Liver (tissue), 8 donors: ENCODE measurements at regions not wholly inside any gene's neighbourhood (a gene's known extent, or its start where the extent isn't known, plus 50 kb on each side); places are given as distances from the start of the nearest gene placed in this dataset.

Experiments
- DNase-seq: peaks from one replicate; pipeline ENCODE4 v3.0.0-alpha.2; 2017; ENCODE audit warnings: low spot score
- H3K27ac ChIP-seq, 2 donors: one replicate each; pipeline ENCODE4 v1.7.0; 2013; ENCODE audit warnings: inconsistent platforms in 2 of 2, low read length in 2 of 2, control low read depth in 1 of 2, low read depth in 1 of 2, mild to moderate bottlenecking in 1 of 2
- H3K27me3 ChIP-seq, 4 donors: one replicate each; pipeline versions ENCODE4 v1.6.1 to v1.7.0; 2013; ENCODE audit warnings: low read length in 3 of 4, inconsistent platforms in 1 of 4, mild to moderate bottlenecking in 1 of 4, moderate library complexity in 1 of 4; ENCODE audit not compliant: control insufficient read depth in 4 of 4, insufficient read depth in 4 of 4
- H3K36me3 ChIP-seq, 4 donors: one replicate each; pipeline versions ENCODE4 v1.6.1 to v1.7.0; 2013; ENCODE audit warnings: low read length in 3 of 4, mild to moderate bottlenecking in 3 of 4, low read depth in 1 of 4, moderate library complexity in 1 of 4; ENCODE audit not compliant: control insufficient read depth in 4 of 4, insufficient read depth in 3 of 4
- H3K4me1 ChIP-seq, 4 donors: one replicate each; pipeline versions ENCODE4 v1.6.1 to v1.7.0; 2013; ENCODE audit warnings: low read length in 3 of 4, mild to moderate bottlenecking in 3 of 4, moderate library complexity in 1 of 4; ENCODE audit not compliant: control insufficient read depth in 4 of 4, insufficient read depth in 4 of 4
- H3K4me3 ChIP-seq, 3 donors: one replicate each; pipeline versions ENCODE4 v1.6.1 to v1.7.0; 2013; ENCODE audit warnings: low read length in 3 of 3, control low read depth in 1 of 3, low read depth in 1 of 3, mild to moderate bottlenecking in 1 of 3
- H3K9ac ChIP-seq, 2 donors: one replicate each; pipeline ENCODE4 v1.7.0; 2013; ENCODE audit warnings: low read length in 2 of 2, mild to moderate bottlenecking in 2 of 2, moderate library complexity in 2 of 2, control low read depth in 1 of 2, low read depth in 1 of 2
- H3K9me3 ChIP-seq, 4 donors: one replicate each; pipeline versions ENCODE4 v1.6.1 to v1.7.0; 2013; ENCODE audit warnings: low read length in 3 of 4; ENCODE audit not compliant: control insufficient read depth in 4 of 4
- EGR1 ChIP-seq, 2 donors: IDR thresholded peaks; 2 replicates each; pipeline ENCODE4 v1.6.1; 2016 to 2018; ENCODE audit warnings: antibody characterized with exemption in 2 of 2, low read depth in 2 of 2
- FOXA1 ChIP-seq: IDR thresholded peaks from 2 replicates; pipeline ENCODE4 v1.6.1; 2016; ENCODE audit warnings: antibody characterized with exemption
- GABPA ChIP-seq, 2 donors: IDR thresholded peaks in 1 of 2; conservative IDR thresholded peaks in 1 of 2; 2 replicates each; pipeline ENCODE4 v1.6.1; 2016; ENCODE audit warnings: antibody characterized with exemption in 2 of 2, mild to moderate bottlenecking in 1 of 2, moderate library complexity in 1 of 2
- JUND ChIP-seq, 2 donors: IDR thresholded peaks; 2 replicates each; pipeline ENCODE4 v1.6.1; 2016; ENCODE audit warnings: antibody characterized with exemption in 2 of 2
- NR2F2 ChIP-seq: IDR thresholded peaks from 2 replicates; pipeline ENCODE4 v1.6.1; 2016; ENCODE audit warnings: antibody characterized with exemption
- RAD21 ChIP-seq, 2 donors: IDR thresholded peaks; 2 replicates each; pipeline ENCODE4 v1.6.1; 2016; ENCODE audit warnings: antibody characterized with exemption in 2 of 2, mild to moderate bottlenecking in 2 of 2
- RXRA ChIP-seq, 2 donors: IDR thresholded peaks; 2 replicates each; pipeline ENCODE4 v1.6.1; 2017 to 2018; ENCODE audit warnings: antibody characterized with exemption in 2 of 2, mild to moderate bottlenecking in 1 of 2
- SP1 ChIP-seq: IDR thresholded peaks from 2 replicates; pipeline ENCODE4 v1.6.1; 2018; ENCODE audit warnings: antibody characterized with exemption, mild to moderate bottlenecking
- YY1 ChIP-seq: IDR thresholded peaks from 2 replicates; pipeline ENCODE4 v1.6.1; 2016; ENCODE audit warnings: antibody characterized with exemption, mild to moderate bottlenecking
- WGBS: extraction: QIAGEN DNeasy Blood & Tissue Kit; methylation state at CpG from one replicate; pipeline ENCODE4 v1.1.7; 2013; 5-methylcytosine and 5-hydroxymethylcytosine counted together
- TF ChIP-seq, protein P1 (sequence below): IDR thresholded peaks from 2 replicates; pipeline ENCODE4 v1.6.1; 2016; ENCODE audit warnings: antibody characterized with exemption
- TF ChIP-seq, protein P2 (sequence below): IDR thresholded peaks from 2 replicates; pipeline ENCODE4 v1.6.1; 2016; ENCODE audit warnings: antibody characterized with exemption
- TF ChIP-seq, protein P3 (sequence below): IDR thresholded peaks from 2 replicates; pipeline ENCODE4 v1.6.1; 2016; ENCODE audit warnings: antibody characterized with exemption, mild to moderate bottlenecking
- TF ChIP-seq, protein P4 (sequence below): fragments of 150-350 bp; IDR thresholded peaks from 2 replicates; pipeline ENCODE4 v1.5.1; 2017; ENCODE audit warnings: improper control_type of control experiment, low read depth, low read length; ENCODE audit not compliant: missing input control
- donor health status: healthy.
- donor health status: healthy.
- donor health status: healthy.
- donor health status: healthy.
- donor health status: healthy.

DNA sequence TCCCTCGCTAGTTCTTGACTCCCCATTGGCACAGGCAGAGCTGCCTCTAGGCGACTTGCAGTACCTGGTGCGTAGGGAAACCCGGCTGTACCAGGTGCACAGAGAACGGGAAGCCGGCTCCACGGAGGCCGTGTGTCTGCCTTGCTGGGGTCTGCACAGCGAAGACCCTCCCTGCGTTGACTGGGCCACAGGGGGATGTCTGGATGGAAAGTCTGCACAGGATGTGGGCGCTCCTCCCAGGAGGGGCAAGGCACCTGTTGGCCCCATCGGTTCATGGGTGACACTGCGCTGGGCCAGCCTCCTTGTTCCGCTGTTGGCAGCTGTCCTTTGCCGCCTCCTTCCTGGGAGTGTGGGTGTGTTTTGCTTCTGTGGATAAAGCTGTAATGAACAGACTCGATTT, 138.3 kb downstream of the TEX29 start:
- H3K9ac ChIP-seq = no peak overlapping the region
- TF ChIP-seq, protein P1, sequence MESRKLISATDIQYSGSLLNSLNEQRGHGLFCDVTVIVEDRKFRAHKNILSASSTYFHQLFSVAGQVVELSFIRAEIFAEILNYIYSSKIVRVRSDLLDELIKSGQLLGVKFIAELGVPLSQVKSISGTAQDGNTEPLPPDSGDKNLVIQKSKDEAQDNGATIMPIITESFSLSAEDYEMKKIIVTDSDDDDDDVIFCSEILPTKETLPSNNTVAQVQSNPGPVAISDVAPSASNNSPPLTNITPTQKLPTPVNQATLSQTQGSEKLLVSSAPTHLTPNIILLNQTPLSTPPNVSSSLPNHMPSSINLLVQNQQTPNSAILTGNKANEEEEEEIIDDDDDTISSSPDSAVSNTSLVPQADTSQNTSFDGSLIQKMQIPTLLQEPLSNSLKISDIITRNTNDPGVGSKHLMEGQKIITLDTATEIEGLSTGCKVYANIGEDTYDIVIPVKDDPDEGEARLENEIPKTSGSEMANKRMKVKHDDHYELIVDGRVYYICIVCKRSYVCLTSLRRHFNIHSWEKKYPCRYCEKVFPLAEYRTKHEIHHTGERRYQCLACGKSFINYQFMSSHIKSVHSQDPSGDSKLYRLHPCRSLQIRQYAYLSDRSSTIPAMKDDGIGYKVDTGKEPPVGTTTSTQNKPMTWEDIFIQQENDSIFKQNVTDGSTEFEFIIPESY = no peak
- TF ChIP-seq, protein P2, sequence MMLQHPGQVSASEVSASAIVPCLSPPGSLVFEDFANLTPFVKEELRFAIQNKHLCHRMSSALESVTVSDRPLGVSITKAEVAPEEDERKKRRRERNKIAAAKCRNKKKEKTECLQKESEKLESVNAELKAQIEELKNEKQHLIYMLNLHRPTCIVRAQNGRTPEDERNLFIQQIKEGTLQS = no peak
- TF ChIP-seq, protein P3, sequence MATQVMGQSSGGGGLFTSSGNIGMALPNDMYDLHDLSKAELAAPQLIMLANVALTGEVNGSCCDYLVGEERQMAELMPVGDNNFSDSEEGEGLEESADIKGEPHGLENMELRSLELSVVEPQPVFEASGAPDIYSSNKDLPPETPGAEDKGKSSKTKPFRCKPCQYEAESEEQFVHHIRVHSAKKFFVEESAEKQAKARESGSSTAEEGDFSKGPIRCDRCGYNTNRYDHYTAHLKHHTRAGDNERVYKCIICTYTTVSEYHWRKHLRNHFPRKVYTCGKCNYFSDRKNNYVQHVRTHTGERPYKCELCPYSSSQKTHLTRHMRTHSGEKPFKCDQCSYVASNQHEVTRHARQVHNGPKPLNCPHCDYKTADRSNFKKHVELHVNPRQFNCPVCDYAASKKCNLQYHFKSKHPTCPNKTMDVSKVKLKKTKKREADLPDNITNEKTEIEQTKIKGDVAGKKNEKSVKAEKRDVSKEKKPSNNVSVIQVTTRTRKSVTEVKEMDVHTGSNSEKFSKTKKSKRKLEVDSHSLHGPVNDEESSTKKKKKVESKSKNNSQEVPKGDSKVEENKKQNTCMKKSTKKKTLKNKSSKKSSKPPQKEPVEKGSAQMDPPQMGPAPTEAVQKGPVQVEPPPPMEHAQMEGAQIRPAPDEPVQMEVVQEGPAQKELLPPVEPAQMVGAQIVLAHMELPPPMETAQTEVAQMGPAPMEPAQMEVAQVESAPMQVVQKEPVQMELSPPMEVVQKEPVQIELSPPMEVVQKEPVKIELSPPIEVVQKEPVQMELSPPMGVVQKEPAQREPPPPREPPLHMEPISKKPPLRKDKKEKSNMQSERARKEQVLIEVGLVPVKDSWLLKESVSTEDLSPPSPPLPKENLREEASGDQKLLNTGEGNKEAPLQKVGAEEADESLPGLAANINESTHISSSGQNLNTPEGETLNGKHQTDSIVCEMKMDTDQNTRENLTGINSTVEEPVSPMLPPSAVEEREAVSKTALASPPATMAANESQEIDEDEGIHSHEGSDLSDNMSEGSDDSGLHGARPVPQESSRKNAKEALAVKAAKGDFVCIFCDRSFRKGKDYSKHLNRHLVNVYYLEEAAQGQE = no peak
- TF ChIP-seq FOXA1 = no peak
- TF ChIP-seq, protein P4, sequence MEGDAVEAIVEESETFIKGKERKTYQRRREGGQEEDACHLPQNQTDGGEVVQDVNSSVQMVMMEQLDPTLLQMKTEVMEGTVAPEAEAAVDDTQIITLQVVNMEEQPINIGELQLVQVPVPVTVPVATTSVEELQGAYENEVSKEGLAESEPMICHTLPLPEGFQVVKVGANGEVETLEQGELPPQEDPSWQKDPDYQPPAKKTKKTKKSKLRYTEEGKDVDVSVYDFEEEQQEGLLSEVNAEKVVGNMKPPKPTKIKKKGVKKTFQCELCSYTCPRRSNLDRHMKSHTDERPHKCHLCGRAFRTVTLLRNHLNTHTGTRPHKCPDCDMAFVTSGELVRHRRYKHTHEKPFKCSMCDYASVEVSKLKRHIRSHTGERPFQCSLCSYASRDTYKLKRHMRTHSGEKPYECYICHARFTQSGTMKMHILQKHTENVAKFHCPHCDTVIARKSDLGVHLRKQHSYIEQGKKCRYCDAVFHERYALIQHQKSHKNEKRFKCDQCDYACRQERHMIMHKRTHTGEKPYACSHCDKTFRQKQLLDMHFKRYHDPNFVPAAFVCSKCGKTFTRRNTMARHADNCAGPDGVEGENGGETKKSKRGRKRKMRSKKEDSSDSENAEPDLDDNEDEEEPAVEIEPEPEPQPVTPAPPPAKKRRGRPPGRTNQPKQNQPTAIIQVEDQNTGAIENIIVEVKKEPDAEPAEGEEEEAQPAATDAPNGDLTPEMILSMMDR = no peak
- H3K4me3 ChIP-seq = no peak overlapping the region
- no peak overlapping the region for H3K27ac ChIP-seq
- H3K4me1 ChIP-seq = no peaks in the 10 kb centered on the region
- no peaks in the 10 kb centered on the region for H3K27me3 ChIP-seq
- H3K9me3 ChIP-seq = peaks cover 0 to 10% (median 1%) of the 10 kb centered on the region in 4 donors
- DNase-seq = no peak
- 85% methylated on average over 16 of the region's 16 CpGs for WGBS
- H3K36me3 ChIP-seq = no peaks in the 10 kb centered on the region

DNA sequence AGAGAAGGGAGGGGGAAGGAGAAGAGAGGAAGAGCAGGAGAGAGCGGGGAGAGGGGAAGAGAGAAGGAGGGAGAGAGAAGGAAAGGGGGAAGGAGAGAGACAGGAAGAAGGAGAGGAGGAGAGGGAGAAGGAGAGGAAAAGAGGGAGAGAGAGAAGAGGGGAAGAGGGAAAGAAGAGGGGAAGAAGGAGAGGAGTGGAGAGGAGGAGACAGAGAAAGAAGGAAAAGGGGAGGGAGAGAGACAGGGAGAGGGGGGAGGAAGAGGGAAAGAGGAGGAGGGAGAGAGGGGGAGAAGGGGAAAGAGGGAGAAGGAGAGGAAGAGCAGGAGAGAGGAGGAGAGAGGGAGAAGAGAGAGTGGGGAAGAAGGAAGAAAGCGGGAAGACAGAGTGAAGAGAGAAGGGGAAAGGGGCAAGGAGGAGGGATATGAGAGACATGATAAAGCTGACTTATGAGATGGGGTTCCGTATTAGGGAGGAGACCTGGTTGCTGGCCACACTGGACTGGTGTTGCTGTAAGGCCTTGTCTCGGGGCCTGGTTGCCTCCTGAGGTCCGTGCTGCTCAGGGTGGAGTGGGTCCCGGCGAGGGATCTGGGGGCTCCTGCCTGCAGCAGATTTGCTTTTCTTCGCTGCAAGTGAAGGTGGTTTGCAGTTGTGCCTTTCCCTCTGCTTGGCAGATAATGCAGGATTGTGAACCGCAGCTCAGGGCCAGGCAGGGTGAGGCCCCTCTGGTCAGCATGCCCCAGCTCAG, 139.5 kb downstream of the TEX29 start:
- 80% methylated on average over 9 of the region's 9 CpGs for WGBS
- no peak overlapping the region for H3K4me3 ChIP-seq
- H3K36me3 ChIP-seq = no peaks in the 10 kb centered on the region
- no peak overlapping the region for H3K9ac ChIP-seq
- no peaks in the 10 kb centered on the region for H3K4me1 ChIP-seq
- H3K27ac ChIP-seq = no peak overlapping the region
- H3K27me3 ChIP-seq = no peaks in the 10 kb centered on the region
- DNase-seq = no peak
- peaks cover 0 to 10% (median 1%) of the 10 kb centered on the region in 4 donors for H3K9me3 ChIP-seq
- TF ChIP-seq RAD21 (IDR thresholded peaks at IDR 0.05) (no peak), GABPA (IDR thresholded peaks at IDR 0.05 in 1 of 2, conservative IDR thresholded peaks at IDR 0.05 in 1 of 2) (no peak), JUND (IDR thresholded peaks at IDR 0.05) (no peak), EGR1 (IDR thresholded peaks at IDR 0.05; ENCODE audit: low read depth in 2 of 2) (no peak), YY1 (no peak), SP1 (no peak), NR2F2 (no peak), FOXA1 (no peak), RXRA (IDR thresholded peaks at IDR 0.05) (no peak)
- TF ChIP-seq, protein P3 = no peak
- TF ChIP-seq, protein P2 = no peak
- TF ChIP-seq, protein P4 = no peak
- TF ChIP-seq, protein P1 = no peak
